ENCODE measurements at regions not wholly inside any gene's neighbourhood (a gene's known extent, or its start where the extent isn't known, plus 50 kb on each side); places are given as distances from the start of the nearest gene placed in this dataset.

GRCh38 chr12:118682656-118683055 is 298.7 kb upstream of the SRRM4 start:
- H3K4me1 Mint-ChIP-seq = peaks cover 14% of the 10 kb centered on the region
- H3K4me3 Mint-ChIP-seq = no peak overlapping the region
- no peaks in the 10 kb centered on the region for H3K36me3 Mint-ChIP-seq (ENCODE audit: low read depth)
- TF ChIP-seq, protein P1, sequence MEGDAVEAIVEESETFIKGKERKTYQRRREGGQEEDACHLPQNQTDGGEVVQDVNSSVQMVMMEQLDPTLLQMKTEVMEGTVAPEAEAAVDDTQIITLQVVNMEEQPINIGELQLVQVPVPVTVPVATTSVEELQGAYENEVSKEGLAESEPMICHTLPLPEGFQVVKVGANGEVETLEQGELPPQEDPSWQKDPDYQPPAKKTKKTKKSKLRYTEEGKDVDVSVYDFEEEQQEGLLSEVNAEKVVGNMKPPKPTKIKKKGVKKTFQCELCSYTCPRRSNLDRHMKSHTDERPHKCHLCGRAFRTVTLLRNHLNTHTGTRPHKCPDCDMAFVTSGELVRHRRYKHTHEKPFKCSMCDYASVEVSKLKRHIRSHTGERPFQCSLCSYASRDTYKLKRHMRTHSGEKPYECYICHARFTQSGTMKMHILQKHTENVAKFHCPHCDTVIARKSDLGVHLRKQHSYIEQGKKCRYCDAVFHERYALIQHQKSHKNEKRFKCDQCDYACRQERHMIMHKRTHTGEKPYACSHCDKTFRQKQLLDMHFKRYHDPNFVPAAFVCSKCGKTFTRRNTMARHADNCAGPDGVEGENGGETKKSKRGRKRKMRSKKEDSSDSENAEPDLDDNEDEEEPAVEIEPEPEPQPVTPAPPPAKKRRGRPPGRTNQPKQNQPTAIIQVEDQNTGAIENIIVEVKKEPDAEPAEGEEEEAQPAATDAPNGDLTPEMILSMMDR (IDR thresholded peaks at IDR 0.05; ENCODE audit: unreplicated experiment in 3 of 3) = no peak
- no peak overlapping the region for H3K27ac Mint-ChIP-seq
- H3K27me3 Mint-ChIP-seq (ENCODE audit: low read depth) = peaks cover 6% of the 10 kb centered on the region
- H3K9me3 Mint-ChIP-seq = peaks cover 7% of the 10 kb centered on the region

- H3K9me3 Mint-ChIP-seq = peaks cover 7% of the 10 kb centered on the region
- no peaks in the 10 kb centered on the region for H3K36me3 Mint-ChIP-seq (ENCODE audit: low read depth)
Measured at GRCh38 chr12:118685983-118686607, 295.2 kb upstream of the SRRM4 start.

GRCh38 chr12:118689793-118690192 is 291.5 kb upstream of the SRRM4 start:
- no peaks in the 10 kb centered on the region for H3K27me3 Mint-ChIP-seq (ENCODE audit: low read depth)
- H3K9me3 Mint-ChIP-seq = peaks cover 3% of the 10 kb centered on the region
- H3K27ac Mint-ChIP-seq = peak overlapping the region; percentile 43 to 79 (median 59)
- TF ChIP-seq, protein P1 (IDR thresholded peaks at IDR 0.05; ENCODE audit: unreplicated experiment in 3 of 3) = no peak
- peaks cover 57% of the 10 kb centered on the region for H3K4me1 Mint-ChIP-seq
- H3K4me3 Mint-ChIP-seq = no peak overlapping the region
- H3K36me3 Mint-ChIP-seq (ENCODE audit: low read depth) = no peaks in the 10 kb centered on the region

More at GRCh38 chr12:118685983-118686607, 295.2 kb upstream of the SRRM4 start:
- Mint-ChIP-seq H3K4me3 (no peak overlapping the region), H3K27ac (no peak overlapping the region), H3K27me3 (ENCODE audit: low read depth) (peaks cover 3% of the 10 kb centered on the region), H3K4me1 (peaks cover 31% of the 10 kb centered on the region)
- TF ChIP-seq, protein P1 (IDR thresholded peaks at IDR 0.05; ENCODE audit: unreplicated experiment in 3 of 3) = no peak

DNA sequence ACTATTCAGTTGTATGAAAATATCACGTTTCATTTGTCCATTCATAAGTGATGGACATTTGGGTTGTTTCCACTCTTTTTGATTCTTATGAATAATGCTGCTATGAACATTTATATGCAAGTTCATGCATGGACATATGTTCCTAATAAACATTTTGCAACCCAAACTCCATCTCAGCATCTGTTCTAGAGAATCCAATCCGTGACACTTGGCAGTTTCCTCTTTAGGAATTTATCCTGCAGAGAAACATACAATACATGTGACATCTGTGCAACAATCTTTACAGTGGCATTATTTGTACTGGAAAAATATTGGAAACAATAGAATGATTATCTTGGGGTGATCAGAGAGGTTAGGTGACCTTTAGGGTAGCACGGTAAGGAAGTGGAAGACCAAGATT is 290.8 kb upstream of the SRRM4 start:
- no peaks in the 10 kb centered on the region for H3K36me3 Mint-ChIP-seq (ENCODE audit: low read depth)
- peaks cover 58% of the 10 kb centered on the region for H3K4me1 Mint-ChIP-seq
- no peak overlapping the region for H3K4me3 Mint-ChIP-seq
- TF ChIP-seq, protein P1 (IDR thresholded peaks at IDR 0.05; ENCODE audit: unreplicated experiment in 3 of 3) = no peak
- peak overlapping the region; percentile 24 to 79 (median 59) for H3K27ac Mint-ChIP-seq
- H3K27me3 Mint-ChIP-seq (ENCODE audit: low read depth) = no peaks in the 10 kb centered on the region
- H3K9me3 Mint-ChIP-seq = no peaks in the 10 kb centered on the region

- H3K36me3 Mint-ChIP-seq (ENCODE audit: low read depth) = no peaks in the 10 kb centered on the region
Measured at GRCh38 chr12:118694128-118694775, 287.1 kb upstream of the SRRM4 start.

More at GRCh38 chr12:118694128-118694775, 287.1 kb upstream of the SRRM4 start:
- Mint-ChIP-seq H3K4me1 (peaks cover 45% of the 10 kb centered on the region), H3K4me3 (no peak overlapping the region), H3K9me3 (no peaks in the 10 kb centered on the region), H3K27me3 (ENCODE audit: low read depth) (no peaks in the 10 kb centered on the region), H3K27ac (no peak overlapping the region)
- TF ChIP-seq, protein P1 (IDR thresholded peaks at IDR 0.05; ENCODE audit: unreplicated experiment in 3 of 3) = no peak
